HEK293 (cell line): ENCODE measurements at regions not wholly inside any gene's neighbourhood (a gene's known extent, or its start where the extent isn't known, plus 50 kb on each side); places are given as distances from the start of the nearest gene placed in this dataset.

Experiments used
- CTCF ChIA-PET: fragments of 350-600 bp; formaldehyde crosslinking; extraction: SDS; loops from one replicate; lab custom pipeline; 2021; ENCODE audit warnings: antibody characterized with exemption; lab: Yijun Ruan, JAX
- POLR2A ChIA-PET: fragments of 300-600 bp; formaldehyde crosslinking; extraction: SDS; loops from one replicate; lab custom pipeline; 2020; ENCODE audit warnings: antibody characterized with exemption, inconsistent platforms; lab: Yijun Ruan, JAX
- H3K27ac ChIP-seq: fragments of 200-500 bp; sonication (Bioruptor generic); 2 replicates; pipeline ENCODE4 v1.5.1; 2014; ENCODE audit warnings: low read depth, low read length, control low read depth, inconsistent platforms; ENCODE audit errors: extremely low read depth
- H3K36me3 ChIP-seq, 2 experiments: fragments of 200-500 bp in 1 of 2; sonication (Bioruptor generic) in 1 of 2; 1 replicate in 1 of 2; 2 replicates in 1 of 2; pipeline ENCODE4 v1.5.1; 2014 to 2017; ENCODE audit warnings: inconsistent platforms in 2 of 2, low read length in 2 of 2; ENCODE audit not compliant: control insufficient read depth in 2 of 2, insufficient read depth in 1 of 2
- H3K4me1 ChIP-seq: fragments of 200-500 bp; sonication (Bioruptor generic); 2 replicates; pipeline ENCODE4 v1.5.1; 2014; ENCODE audit warnings: mild to moderate bottlenecking, low read length, inconsistent platforms; ENCODE audit not compliant: control insufficient read depth, insufficient read depth
- H3K4me3 ChIP-seq: 2 replicates; pipeline ENCODE4 v1.5.1; 2011; ENCODE audit warnings: low read depth, mild to moderate bottlenecking, control low read depth, low read length, moderate library complexity
- H3K9me3 ChIP-seq: fragments of 200-500 bp; sonication (Bioruptor generic); 2 replicates; pipeline ENCODE4 v1.5.1; 2014; ENCODE audit warnings: low read depth, low read length, inconsistent platforms; ENCODE audit not compliant: control insufficient read depth, insufficient read depth
- FEZF1 ChIP-seq: fragments of 450-650 bp; formaldehyde crosslinking; IDR thresholded peaks from 2 replicates; pipeline ENCODE4 v1.5.1; 2016; ENCODE audit warnings: missing biosample characterization, missing genetic modification characterization
- GLIS1 ChIP-seq: fragments of 450-650 bp; formaldehyde crosslinking; IDR thresholded peaks from 2 replicates; pipeline ENCODE4 v1.5.1; 2016; ENCODE audit warnings: missing biosample characterization, missing genetic modification characterization
- INSM2 ChIP-seq: fragments of 450-650 bp; formaldehyde crosslinking; IDR thresholded peaks from 2 replicates; pipeline ENCODE4 v1.5.1; 2016; ENCODE audit warnings: missing biosample characterization, missing genetic modification characterization
- SCRT2 ChIP-seq: fragments of 450-650 bp; formaldehyde crosslinking; IDR thresholded peaks from 2 replicates; pipeline ENCODE4 v1.5.1; 2016; ENCODE audit warnings: missing biosample characterization, missing genetic modification characterization
- SP7 ChIP-seq: fragments of 450-650 bp; formaldehyde crosslinking; IDR thresholded peaks from 2 replicates; pipeline ENCODE4 v1.5.1; 2016; ENCODE audit warnings: missing biosample characterization, missing genetic modification characterization
- ZBTB21 ChIP-seq: fragments of 450-650 bp; formaldehyde crosslinking; IDR thresholded peaks from 2 replicates; pipeline ENCODE4 v1.5.1; 2017; ENCODE audit warnings: missing biosample characterization, missing genetic modification characterization
- ZBTB48 ChIP-seq: fragments of 450-650 bp; formaldehyde crosslinking; IDR thresholded peaks from 2 replicates; pipeline ENCODE4 v1.5.1; 2016; ENCODE audit warnings: missing biosample characterization, missing genetic modification characterization
- ZBTB49 ChIP-seq: fragments of 450-650 bp; formaldehyde crosslinking; IDR thresholded peaks from 2 replicates; pipeline ENCODE4 v1.5.1; 2016; ENCODE audit warnings: missing biosample characterization, missing genetic modification characterization, low read depth
- ZNF155 ChIP-seq: fragments of 450-650 bp; formaldehyde crosslinking; IDR thresholded peaks from 2 replicates; pipeline ENCODE4 v1.5.1; 2016; ENCODE audit warnings: missing biosample characterization, missing genetic modification characterization
- ZNF280D ChIP-seq: fragments of 450-650 bp; formaldehyde crosslinking; IDR thresholded peaks from 2 replicates; pipeline ENCODE4 v1.5.1; 2016; ENCODE audit warnings: missing biosample characterization, missing genetic modification characterization
- ZNF354C ChIP-seq: fragments of 450-650 bp; formaldehyde crosslinking; IDR thresholded peaks from 2 replicates; pipeline ENCODE4 v1.5.1; 2016; ENCODE audit warnings: missing biosample characterization, missing genetic modification characterization, low read depth, borderline replicate concordance
- ZNF416 ChIP-seq: fragments of 450-650 bp; formaldehyde crosslinking; IDR thresholded peaks from 2 replicates; pipeline ENCODE4 v1.5.1; 2016; ENCODE audit warnings: missing biosample characterization, missing genetic modification characterization
- ZNF561 ChIP-seq: fragments of 450-650 bp; IDR thresholded peaks from 2 replicates; pipeline ENCODE4 v1.5.1; 2018; ENCODE audit warnings: missing biosample characterization, missing genetic modification characterization, borderline replicate concordance
- ZNF596 ChIP-seq: fragments of 450-650 bp; IDR thresholded peaks from 2 replicates; pipeline ENCODE4 v1.5.0; 2018; ENCODE audit warnings: missing biosample characterization, mild to moderate bottlenecking, missing genetic modification characterization, moderate library complexity
- ZNF600 ChIP-seq: fragments of 450-650 bp; formaldehyde crosslinking; IDR thresholded peaks from 2 replicates; pipeline ENCODE4 v1.5.1; 2016; ENCODE audit warnings: missing biosample characterization, missing genetic modification characterization
- ZNF623 ChIP-seq: fragments of 450-650 bp; formaldehyde crosslinking; IDR thresholded peaks from 2 replicates; pipeline ENCODE4 v1.5.1; 2016; ENCODE audit warnings: missing biosample characterization, missing genetic modification characterization
- ZNF670 ChIP-seq: fragments of 450-650 bp; formaldehyde crosslinking; IDR thresholded peaks from 2 replicates; pipeline ENCODE4 v1.5.1; 2016; ENCODE audit warnings: missing biosample characterization, missing genetic modification characterization, low read depth
- ZNF76 ChIP-seq: fragments of 450-650 bp; formaldehyde crosslinking; IDR thresholded peaks from 2 replicates; pipeline ENCODE4; 2016; ENCODE audit warnings: low read depth, missing biosample characterization, missing genetic modification characterization, borderline replicate concordance
- ZNF843 ChIP-seq: fragments of 450-650 bp; formaldehyde crosslinking; IDR thresholded peaks from 2 replicates; pipeline ENCODE4 v1.5.1; 2016; ENCODE audit warnings: missing biosample characterization, missing genetic modification characterization
- TF ChIP-seq, protein P1 (sequence below): fragments of 450-650 bp; formaldehyde crosslinking; IDR thresholded peaks from 2 replicates; pipeline ENCODE4 v1.5.1; 2016; ENCODE audit warnings: missing biosample characterization, missing genetic modification characterization

- Histone ChIP-seq H3K27ac (no peak overlapping the region), H3K4me1 (peaks cover 11% of the 10 kb centered on the region), H3K9me3 (no peaks in the 10 kb centered on the region), H3K36me3 (no peaks in the 10 kb centered on the region), H3K4me3 (no peak overlapping the region)
- ChIA-PET POLR2A (no interaction called here), CTCF (no interaction called here)
- TF ChIP-seq ZNF76 (tag by site-specific recombination) (no peak), SCRT2 (no peak), ZNF600 (no peak), ZNF354C (tag by site-specific recombination) (no peak), ZNF623 (no peak), ZNF843 (no peak), ZNF596 (tag by site-specific recombination) (no peak), ZBTB21 (tag by site-specific recombination) (no peak), ZNF670 (no peak)
Measured at GRCh38 chr10:44468525-44468924, 83.6 kb upstream of the CXCL12 start.

DNA sequence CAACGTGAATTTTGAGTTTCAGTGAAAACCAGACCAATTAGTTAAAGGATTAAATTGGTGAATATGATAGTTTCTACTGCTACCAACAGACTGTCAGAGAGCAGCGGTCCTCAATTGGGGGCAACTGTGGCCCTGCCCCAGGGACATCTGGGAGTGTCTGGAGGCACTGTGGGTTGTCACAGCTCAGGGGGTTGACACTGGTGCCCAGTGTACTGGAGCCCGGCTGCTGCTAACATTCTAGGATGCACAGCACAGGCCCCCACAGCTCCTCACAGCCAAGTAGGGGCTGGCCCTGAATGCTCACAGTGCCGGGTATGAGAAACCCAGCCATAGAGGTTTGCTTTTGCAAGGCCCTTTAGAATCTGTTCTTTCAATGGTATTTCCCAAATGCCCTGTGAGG lies 84.1 kb upstream of the CXCL12 start:
- ChIA-PET CTCF (no interaction called here), POLR2A (no interaction called here)
- no peak overlapping the region for H3K27ac ChIP-seq
- no peaks in the 10 kb centered on the region for H3K36me3 ChIP-seq
- H3K9me3 ChIP-seq = no peaks in the 10 kb centered on the region
- peaks cover 11% of the 10 kb centered on the region for H3K4me1 ChIP-seq
- no peak for TF ChIP-seq ZNF416 (tag by site-specific recombination)
- TF ChIP-seq, all 188 proteins: peak for 0
- H3K4me3 ChIP-seq = no peak overlapping the region

GRCh38 chr10:44470784-44471183 lies 85.9 kb upstream of the CXCL12 start:
- Histone ChIP-seq H3K27ac (no peak overlapping the region; the same call in 1 of the 2 replicates), H3K36me3 (no peaks in the 10 kb centered on the region), H3K4me1 (peaks cover 5% of the 10 kb centered on the region; the same call in 1 of the 2 replicates), H3K4me3 (no peak overlapping the region), H3K9me3 (no peaks in the 10 kb centered on the region)
- ChIA-PET POLR2A (no interaction called here), CTCF (no interaction called here)
- TF ChIP-seq ZNF155 (tag by site-specific recombination) (no peak), FEZF1 (tag by site-specific recombination) (peak; percentile 42), ZNF561 (peak; percentile 70; the same call in 1 of the 2 replicates), ZNF600 (no peak), GLIS1 (tag by site-specific recombination) (0 out of 2 replicates have a peak, but pooled peaks have one; percentile 18), ZNF843 (peak; percentile 35; the same call in 1 of the 2 replicates), ZNF280D (tag by site-specific recombination) (no peak), ZBTB48 (tag by site-specific recombination) (no peak), ZBTB21 (tag by site-specific recombination) (no peak), INSM2 (no peak), ZBTB49 (tag by site-specific recombination) (no peak), SP7 (tag by site-specific recombination) (peak; percentile 22; the same call in 1 of the 2 replicates)
- TF ChIP-seq, protein P1, sequence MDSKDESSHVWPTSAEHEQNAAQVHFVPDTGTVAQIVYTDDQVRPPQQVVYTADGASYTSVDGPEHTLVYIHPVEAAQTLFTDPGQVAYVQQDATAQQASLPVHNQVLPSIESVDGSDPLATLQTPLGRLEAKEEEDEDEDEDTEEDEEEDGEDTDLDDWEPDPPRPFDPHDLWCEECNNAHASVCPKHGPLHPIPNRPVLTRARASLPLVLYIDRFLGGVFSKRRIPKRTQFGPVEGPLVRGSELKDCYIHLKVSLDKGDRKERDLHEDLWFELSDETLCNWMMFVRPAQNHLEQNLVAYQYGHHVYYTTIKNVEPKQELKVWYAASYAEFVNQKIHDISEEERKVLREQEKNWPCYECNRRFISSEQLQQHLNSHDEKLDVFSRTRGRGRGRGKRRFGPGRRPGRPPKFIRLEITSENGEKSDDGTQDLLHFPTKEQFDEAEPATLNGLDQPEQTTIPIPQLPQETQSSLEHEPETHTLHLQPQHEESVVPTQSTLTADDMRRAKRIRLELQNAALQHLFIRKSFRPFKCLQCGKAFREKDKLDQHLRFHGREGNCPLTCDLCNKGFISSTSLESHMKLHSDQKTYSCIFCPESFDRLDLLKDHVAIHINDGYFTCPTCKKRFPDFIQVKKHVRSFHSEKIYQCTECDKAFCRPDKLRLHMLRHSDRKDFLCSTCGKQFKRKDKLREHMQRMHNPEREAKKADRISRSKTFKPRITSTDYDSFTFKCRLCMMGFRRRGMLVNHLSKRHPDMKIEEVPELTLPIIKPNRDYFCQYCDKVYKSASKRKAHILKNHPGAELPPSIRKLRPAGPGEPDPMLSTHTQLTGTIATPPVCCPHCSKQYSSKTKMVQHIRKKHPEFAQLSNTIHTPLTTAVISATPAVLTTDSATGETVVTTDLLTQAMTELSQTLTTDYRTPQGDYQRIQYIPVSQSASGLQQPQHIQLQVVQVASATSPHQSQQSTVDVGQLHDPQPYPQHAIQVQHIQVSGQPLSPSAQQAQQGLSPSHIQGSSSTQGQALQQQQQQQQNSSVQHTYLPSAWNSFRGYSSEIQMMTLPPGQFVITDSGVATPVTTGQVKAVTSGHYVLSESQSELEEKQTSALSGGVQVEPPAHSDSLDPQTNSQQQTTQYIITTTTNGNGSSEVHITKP (tag by site-specific recombination) = 0 out of 2 replicates have a peak, but pooled peaks have one; percentile 19
